ENCODE measurements at regions not wholly inside any gene's neighbourhood (a gene's known extent, or its start where the extent isn't known, plus 50 kb on each side); places are given as distances from the start of the nearest gene placed in this dataset.

DNA sequence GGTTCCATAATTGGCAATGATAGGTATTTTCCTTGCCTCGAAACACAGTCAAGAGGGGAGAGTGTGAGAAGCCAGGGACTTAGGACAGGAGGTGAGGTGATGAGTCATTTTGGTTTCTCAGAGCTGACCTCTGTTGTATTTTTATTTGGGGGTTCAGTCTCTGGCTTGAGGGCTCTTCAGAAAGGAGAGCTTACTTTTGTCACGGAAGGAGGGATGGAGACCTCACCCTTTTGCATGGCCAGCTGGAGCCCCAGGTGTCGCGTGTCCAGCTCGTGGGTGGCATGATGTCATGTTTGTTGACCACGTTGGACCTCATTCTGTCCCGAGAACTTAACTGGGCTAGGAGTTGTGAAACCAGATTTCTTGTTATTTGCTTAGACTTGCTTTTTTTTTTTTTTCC is 293.9 kb downstream of the QKI start:
- intact Hi-C loops (cut with micrococcal nuclease) = no loop called here
- Histone ChIP-seq H3K79me2 (ENCODE audit: insufficient read depth, low read length) (no peaks in the 10 kb centered on the region), H4K20me1 (ENCODE audit: insufficient read depth) (no peaks in the 10 kb centered on the region), H3K9ac (ENCODE audit: low read length) (no peak overlapping the region), H3K36me3 (ENCODE audit: control insufficient read depth in 1 of 2, insufficient read depth in 2 of 2, low read length in 2 of 2) (no peaks in the 10 kb centered on the region), H3K4me2 (ENCODE audit: low read length) (no peak overlapping the region), H2AFZ (ENCODE audit: low read depth, low read length, poor library complexity, severe bottlenecking) (no peak overlapping the region), H3K9me3 (ENCODE audit: control insufficient read depth in 1 of 2, insufficient read depth in 1 of 2, low read depth in 1 of 2, low read length in 2 of 2) (no peaks in the 10 kb centered on the region), H3K27ac (ENCODE audit: low read depth, low read length) (no peak overlapping the region), H3K4me3 (replicated peaks in 1 of 2; ENCODE audit: low read depth in 1 of 2, low read length in 2 of 2) (no peak overlapping the region), H3K4me1 (ENCODE audit: control insufficient read depth in 1 of 2, insufficient read depth in 2 of 2, low read length in 2 of 2) (no peaks in the 10 kb centered on the region), H3K27me3 (ENCODE audit: insufficient read depth, low read length) (no peaks in the 10 kb centered on the region), H3K9me2 (ENCODE audit: insufficient read depth) (no peaks in the 10 kb centered on the region)
- POLR2A ChIA-PET = no interaction called here
- CTCF ChIA-PET = no interaction called here
- DNase-seq (ENCODE audit: low read depth, low spot score) = no peak
- no TSS peak for BruUV-seq (replicated peaks)
- ATAC-seq = no peak
- RAD21 ChIA-PET (ENCODE audit: low non-redundant PET in 1 of 2, low total read pairs in 2 of 2, uncharacterized antibody in 2 of 2, unreplicated experiment in 2 of 2) = no interaction called here
- TF ChIP-seq CEBPB (IDR thresholded peaks at IDR 0.05; ENCODE audit: low read depth) (no peak), JUND (IDR thresholded peaks at IDR 0.05) (no peak), YY1 (IDR thresholded peaks at IDR 0.05; ENCODE audit: extremely low read depth, insufficient replicate concordance, low read depth, low read length) (no peak), FOSL1 (IDR thresholded peaks at IDR 0.05; ENCODE audit: low read depth) (no peak), SIN3A (IDR thresholded peaks at IDR 0.05; ENCODE audit: low read depth) (no peak), TCF7L2 (IDR thresholded peaks at IDR 0.05; ENCODE audit: borderline replicate concordance, extremely low read depth, insufficient read depth, insufficient read length) (no peak), ZNF274 (IDR thresholded peaks at IDR 0.05; ENCODE audit: low read depth, low read length) (no peak), EZH2phosphoT487 (IDR thresholded peaks at IDR 0.05; ENCODE audit: borderline replicate concordance) (no peak), ZFX (IDR thresholded peaks at IDR 0.05) (no peak), RAD21 (IDR thresholded peaks at IDR 0.05; ENCODE audit: low read depth) (no peak), SRF (IDR thresholded peaks at IDR 0.05; ENCODE audit: low read depth) (no peak), ELF1 (IDR thresholded peaks at IDR 0.05; ENCODE audit: borderline replicate concordance, low read depth) (no peak), CBX3 (IDR thresholded peaks at IDR 0.05; ENCODE audit: low read depth) (no peak), POLR2AphosphoS5 (IDR thresholded peaks at IDR 0.05; ENCODE audit: low read depth, low read length) (no peak), EGR1 (IDR thresholded peaks at IDR 0.05; ENCODE audit: low read depth) (no peak)
- TF ChIP-seq, protein P1, sequence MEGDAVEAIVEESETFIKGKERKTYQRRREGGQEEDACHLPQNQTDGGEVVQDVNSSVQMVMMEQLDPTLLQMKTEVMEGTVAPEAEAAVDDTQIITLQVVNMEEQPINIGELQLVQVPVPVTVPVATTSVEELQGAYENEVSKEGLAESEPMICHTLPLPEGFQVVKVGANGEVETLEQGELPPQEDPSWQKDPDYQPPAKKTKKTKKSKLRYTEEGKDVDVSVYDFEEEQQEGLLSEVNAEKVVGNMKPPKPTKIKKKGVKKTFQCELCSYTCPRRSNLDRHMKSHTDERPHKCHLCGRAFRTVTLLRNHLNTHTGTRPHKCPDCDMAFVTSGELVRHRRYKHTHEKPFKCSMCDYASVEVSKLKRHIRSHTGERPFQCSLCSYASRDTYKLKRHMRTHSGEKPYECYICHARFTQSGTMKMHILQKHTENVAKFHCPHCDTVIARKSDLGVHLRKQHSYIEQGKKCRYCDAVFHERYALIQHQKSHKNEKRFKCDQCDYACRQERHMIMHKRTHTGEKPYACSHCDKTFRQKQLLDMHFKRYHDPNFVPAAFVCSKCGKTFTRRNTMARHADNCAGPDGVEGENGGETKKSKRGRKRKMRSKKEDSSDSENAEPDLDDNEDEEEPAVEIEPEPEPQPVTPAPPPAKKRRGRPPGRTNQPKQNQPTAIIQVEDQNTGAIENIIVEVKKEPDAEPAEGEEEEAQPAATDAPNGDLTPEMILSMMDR (IDR thresholded peaks at IDR 0.05 in 2 of 3, conservative IDR thresholded peaks at IDR 0.05 in 1 of 3; ENCODE audit: borderline replicate concordance in 1 of 3, insufficient read depth in 1 of 3, low read depth in 2 of 3, low read length in 2 of 3) = no peak
- TF ChIP-seq, protein P2, sequence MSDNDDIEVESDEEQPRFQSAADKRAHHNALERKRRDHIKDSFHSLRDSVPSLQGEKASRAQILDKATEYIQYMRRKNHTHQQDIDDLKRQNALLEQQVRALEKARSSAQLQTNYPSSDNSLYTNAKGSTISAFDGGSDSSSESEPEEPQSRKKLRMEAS (IDR thresholded peaks at IDR 0.05) = no peak
- TF ChIP-seq, protein P3, sequence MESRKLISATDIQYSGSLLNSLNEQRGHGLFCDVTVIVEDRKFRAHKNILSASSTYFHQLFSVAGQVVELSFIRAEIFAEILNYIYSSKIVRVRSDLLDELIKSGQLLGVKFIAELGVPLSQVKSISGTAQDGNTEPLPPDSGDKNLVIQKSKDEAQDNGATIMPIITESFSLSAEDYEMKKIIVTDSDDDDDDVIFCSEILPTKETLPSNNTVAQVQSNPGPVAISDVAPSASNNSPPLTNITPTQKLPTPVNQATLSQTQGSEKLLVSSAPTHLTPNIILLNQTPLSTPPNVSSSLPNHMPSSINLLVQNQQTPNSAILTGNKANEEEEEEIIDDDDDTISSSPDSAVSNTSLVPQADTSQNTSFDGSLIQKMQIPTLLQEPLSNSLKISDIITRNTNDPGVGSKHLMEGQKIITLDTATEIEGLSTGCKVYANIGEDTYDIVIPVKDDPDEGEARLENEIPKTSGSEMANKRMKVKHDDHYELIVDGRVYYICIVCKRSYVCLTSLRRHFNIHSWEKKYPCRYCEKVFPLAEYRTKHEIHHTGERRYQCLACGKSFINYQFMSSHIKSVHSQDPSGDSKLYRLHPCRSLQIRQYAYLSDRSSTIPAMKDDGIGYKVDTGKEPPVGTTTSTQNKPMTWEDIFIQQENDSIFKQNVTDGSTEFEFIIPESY (IDR thresholded peaks at IDR 0.05; ENCODE audit: extremely low read depth, insufficient replicate concordance, low read length) = no peak
- TF ChIP-seq, protein P4, sequence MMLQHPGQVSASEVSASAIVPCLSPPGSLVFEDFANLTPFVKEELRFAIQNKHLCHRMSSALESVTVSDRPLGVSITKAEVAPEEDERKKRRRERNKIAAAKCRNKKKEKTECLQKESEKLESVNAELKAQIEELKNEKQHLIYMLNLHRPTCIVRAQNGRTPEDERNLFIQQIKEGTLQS (IDR thresholded peaks at IDR 0.05) = no peak
- TF ChIP-seq, protein P5, sequence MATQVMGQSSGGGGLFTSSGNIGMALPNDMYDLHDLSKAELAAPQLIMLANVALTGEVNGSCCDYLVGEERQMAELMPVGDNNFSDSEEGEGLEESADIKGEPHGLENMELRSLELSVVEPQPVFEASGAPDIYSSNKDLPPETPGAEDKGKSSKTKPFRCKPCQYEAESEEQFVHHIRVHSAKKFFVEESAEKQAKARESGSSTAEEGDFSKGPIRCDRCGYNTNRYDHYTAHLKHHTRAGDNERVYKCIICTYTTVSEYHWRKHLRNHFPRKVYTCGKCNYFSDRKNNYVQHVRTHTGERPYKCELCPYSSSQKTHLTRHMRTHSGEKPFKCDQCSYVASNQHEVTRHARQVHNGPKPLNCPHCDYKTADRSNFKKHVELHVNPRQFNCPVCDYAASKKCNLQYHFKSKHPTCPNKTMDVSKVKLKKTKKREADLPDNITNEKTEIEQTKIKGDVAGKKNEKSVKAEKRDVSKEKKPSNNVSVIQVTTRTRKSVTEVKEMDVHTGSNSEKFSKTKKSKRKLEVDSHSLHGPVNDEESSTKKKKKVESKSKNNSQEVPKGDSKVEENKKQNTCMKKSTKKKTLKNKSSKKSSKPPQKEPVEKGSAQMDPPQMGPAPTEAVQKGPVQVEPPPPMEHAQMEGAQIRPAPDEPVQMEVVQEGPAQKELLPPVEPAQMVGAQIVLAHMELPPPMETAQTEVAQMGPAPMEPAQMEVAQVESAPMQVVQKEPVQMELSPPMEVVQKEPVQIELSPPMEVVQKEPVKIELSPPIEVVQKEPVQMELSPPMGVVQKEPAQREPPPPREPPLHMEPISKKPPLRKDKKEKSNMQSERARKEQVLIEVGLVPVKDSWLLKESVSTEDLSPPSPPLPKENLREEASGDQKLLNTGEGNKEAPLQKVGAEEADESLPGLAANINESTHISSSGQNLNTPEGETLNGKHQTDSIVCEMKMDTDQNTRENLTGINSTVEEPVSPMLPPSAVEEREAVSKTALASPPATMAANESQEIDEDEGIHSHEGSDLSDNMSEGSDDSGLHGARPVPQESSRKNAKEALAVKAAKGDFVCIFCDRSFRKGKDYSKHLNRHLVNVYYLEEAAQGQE (IDR thresholded peaks at IDR 0.05; ENCODE audit: low read depth) = no peak
